ENCODE measurements at regions not wholly inside any gene's neighbourhood (a gene's known extent, or its start where the extent isn't known, plus 50 kb on each side); places are given as distances from the start of the nearest gene placed in this dataset.

DNA sequence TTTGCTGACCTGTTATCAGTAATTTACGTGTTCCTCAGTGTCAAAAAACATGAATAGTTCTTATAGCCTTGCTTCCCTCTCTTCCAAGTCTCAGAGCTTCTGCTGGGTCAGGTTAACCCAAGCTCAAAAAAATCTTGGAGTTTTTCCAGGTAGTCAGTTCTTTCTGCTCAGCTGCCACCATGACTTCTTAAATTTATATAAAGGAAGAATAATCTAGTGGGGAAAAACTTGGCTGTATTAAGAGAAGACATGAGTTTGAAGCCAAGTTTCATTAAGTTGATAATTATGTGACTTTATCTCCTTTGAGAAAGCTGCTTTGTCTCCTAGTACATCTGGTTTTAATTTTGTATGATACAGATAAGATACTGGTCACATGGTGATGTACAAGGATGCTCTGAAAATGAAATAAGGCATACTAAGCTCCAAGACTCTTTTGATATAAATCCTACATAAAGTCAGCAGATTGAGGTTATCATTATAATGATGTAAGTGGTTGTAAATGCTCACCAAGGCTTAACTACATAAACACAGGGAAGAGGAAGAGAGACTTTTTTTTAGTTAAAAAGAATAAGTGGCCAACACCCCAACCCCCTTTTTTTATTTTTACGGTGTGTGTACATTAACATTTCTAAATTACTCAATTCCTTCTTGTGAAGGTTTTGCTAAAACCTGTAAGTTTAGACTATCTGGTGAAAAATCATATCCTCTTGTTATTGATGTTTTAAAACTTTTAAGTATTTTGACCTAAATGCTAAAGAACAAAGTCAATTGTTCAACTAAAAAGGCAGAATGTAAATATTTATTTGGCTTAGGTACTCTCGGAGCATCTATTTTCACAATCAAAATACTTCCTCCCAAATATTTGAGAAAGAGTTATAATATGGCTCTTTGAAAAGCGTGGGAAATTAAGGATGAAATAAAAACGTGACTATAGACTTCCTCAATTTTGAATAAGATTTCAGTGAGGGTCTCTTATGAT is 84.1 kb upstream of the SLC38A2 start:
- intact Hi-C loops (cut with micrococcal nuclease): loop anchor here (5.0 to 10.0 kb wide), 5 partner anchors 54 to 469 kb away; partner anchors contain the start of gene SLC38A1

DNA sequence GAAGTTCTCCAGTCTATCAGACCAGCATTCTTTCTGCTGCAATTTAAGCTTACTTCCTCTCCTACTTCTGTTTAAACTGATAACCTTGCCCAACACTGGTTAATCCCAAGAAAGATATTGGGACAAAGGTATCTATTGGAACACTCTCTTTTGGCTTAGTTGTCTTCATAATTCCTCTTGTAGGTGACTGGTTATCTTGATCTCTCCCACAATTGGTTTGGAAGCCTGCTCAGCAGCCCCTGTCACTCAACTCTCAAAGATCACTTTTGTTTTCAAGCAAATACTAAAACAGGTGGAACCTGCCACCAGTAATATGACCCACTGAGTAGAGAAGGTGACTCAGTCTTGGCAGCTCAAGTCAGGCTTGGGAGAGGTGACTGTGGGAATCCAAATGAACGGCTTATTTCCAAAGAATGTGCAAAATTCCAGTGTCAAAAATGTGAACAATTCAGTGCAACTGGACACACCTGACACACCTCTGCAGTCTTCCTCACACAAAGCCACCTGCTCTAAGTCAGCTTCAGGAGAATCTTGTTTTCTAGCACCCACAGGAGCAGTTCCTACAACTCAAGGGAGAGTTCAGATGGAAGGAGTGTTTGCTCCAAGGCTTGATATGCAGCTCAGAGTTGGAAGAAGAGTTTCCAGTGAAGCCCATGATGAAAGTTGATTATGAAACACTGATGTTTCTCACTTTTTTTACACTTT is 83.2 kb upstream of the SLC38A2 start:
- intact Hi-C loops (cut with micrococcal nuclease): loop anchor here (1.0 to 10.0 kb wide), 6 partner anchors 53 to 468 kb away; partner anchors contain the start of gene SLC38A1

- intact Hi-C loops (cut with micrococcal nuclease): loop anchor here (1.0 to 10.0 kb wide), 6 partner anchors 53 to 468 kb away; partner anchors contain the start of gene SLC38A1
Observed at GRCh38 chr12:46454981-46455380, 82.4 kb upstream of the SLC38A2 start.

DNA sequence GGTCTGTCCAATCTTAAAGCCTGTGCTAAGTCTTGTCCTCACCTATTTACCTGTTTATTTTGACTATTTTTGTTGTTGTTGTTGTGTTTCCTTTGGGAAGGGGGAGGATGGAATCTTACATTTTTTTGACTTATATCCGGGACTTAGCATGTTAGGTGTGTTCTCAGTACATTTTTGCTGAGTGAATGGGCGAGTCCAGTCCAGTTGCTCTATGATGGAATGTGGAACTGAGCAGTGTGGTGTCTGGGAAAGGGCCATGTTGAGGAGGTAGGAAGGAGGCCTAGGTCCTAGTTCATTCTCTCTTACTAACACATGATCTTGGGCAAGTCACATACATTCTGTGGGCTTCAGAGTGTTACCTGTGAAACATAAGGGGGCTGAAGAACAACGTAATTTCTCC is 80.9 kb upstream of the SLC38A2 start:
- intact Hi-C loops (cut with micrococcal nuclease): loop anchor here (10.0 kb wide), 1 partner anchor 299 kb away; no protein-coding TSS in a partner anchor

DNA sequence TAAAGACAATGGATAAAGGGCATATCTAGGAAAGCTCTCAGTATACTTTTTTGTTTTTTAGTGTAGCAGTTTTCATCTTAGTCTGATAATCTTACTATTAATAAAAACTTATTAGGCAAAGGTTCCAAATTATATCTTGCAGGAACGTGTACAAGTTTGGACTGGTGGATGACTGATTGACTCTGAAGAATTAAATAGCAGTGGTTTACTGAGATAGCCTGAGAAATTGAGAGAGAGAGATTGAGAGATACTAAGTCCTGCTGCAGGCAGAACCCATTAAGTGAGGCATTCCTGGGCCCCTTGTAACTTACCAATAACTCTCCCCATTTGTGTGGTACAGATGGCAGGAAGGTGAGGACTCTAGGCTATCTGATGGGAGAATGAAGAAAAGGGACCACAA is 80.2 kb upstream of the SLC38A2 start:
- intact Hi-C loops (cut with micrococcal nuclease): loop anchor here (10.0 kb wide), 1 partner anchor 298 kb away; no protein-coding TSS in a partner anchor

DNA sequence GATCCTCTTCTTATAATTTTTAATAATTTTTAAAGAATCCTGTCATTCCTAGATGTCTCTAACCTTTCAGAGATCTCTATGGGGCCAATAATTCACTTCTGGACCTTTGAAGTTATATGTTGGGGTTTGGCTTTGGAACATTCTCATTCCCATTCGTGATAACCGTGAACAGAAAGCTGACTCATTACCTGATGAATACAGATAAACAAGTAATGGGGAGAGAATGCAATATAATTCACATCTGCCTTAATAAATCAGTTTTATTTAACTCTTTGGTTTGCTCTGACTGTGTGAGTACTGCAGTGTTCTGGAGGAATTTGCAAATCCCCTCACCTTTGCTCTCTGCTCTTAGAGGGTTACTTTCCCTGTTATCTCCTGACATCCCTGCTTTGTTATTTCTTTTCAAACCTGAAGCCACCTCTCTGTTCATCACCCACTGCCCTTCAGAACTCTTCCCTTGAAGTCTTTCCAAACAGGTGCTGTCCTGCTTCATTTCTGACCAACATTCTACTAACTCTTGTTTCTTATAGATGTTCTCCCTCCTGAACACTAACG is 79.6 kb upstream of the SLC38A2 start:
- intact Hi-C loops (cut with micrococcal nuclease): loop anchor here (10.0 kb wide), 1 partner anchor 297 kb away; no protein-coding TSS in a partner anchor

- intact Hi-C loops (cut with micrococcal nuclease): loop anchor here (10.0 kb wide), 1 partner anchor 297 kb away; no protein-coding TSS in a partner anchor
Observed at GRCh38 chr12:46451276-46452021, 78.9 kb upstream of the SLC38A2 start.

DNA sequence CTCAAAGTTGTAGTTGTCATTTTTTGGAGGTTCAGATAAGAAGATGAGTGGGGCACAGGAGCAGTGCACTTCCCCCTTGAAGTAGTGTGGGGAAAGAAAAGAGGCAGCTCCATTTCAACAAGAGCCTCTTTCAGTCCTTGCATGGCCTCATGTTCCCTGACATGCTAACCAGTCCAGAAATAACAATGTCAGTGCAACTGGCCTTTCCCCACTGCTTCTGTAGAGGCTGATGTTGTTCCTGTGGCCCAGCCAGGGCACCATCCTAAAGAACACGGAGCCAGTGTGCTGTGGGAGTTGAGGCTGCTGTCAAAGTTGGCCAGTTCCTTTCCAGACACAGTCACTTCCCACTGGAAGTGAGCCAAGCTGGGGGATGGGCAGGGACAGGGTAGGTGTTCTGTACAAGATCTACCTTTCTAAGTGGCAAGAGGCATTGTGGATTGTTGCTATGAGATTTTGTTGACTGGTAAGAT is 77.7 kb upstream of the SLC38A2 start:
- intact Hi-C loops (cut with micrococcal nuclease): loop anchor here (10.0 kb wide), 1 partner anchor 296 kb away; no protein-coding TSS in a partner anchor

DNA sequence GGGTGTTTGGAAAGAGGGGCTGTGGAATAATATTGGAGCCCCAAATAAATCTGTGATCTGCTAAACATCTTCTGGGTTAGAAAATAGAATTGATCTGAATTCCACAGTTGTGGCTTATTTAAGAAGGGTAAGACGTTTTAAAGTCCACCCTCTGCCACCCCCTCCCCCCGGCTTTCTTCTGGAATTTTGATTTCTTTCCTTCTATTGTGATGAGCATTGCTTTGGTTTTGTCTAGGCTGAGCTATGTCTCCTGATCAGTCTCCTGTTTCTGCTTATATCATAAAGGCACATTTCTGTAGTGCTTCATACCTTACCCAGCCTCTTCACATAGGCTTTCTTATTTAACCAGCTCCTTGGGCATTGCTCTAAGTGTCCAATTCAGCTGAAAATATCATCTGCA is 77.3 kb upstream of the SLC38A2 start:
- intact Hi-C loops (cut with micrococcal nuclease): loop anchor here (10.0 kb wide), 1 partner anchor 295 kb away; no protein-coding TSS in a partner anchor

- intact Hi-C loops (cut with micrococcal nuclease): no loop called here
Observed at GRCh38 chr12:46449316-46449715, 76.7 kb upstream of the SLC38A2 start.

DNA sequence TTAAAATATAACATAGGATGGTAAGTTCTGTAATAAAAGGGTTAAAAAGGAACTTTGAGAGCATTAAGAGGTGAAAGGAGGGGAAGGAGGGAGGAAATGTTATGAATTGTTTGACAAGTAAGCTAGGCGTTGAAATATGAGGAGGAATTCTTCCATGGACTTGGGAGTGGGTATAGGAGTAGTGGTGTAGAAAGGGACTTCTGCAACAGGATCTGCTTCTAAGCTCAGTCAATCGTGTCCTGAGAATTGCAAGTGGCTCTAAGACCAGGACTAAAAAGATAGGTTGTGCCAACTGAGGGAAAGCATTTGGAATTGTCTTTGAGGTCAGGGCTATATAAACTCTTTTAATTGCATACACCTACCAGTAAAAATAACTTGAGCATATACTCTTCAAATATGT is 74.1 kb upstream of the SLC38A2 start:
- intact Hi-C loops (cut with micrococcal nuclease): no loop called here

GRCh38 chr12:46445551-46446235 is 73.1 kb upstream of the SLC38A2 start:
- intact Hi-C loops (cut with micrococcal nuclease): no loop called here

GRCh38 chr12:46445093-46445492 is 72.5 kb upstream of the SLC38A2 start:
- intact Hi-C loops (cut with micrococcal nuclease): no loop called here

DNA sequence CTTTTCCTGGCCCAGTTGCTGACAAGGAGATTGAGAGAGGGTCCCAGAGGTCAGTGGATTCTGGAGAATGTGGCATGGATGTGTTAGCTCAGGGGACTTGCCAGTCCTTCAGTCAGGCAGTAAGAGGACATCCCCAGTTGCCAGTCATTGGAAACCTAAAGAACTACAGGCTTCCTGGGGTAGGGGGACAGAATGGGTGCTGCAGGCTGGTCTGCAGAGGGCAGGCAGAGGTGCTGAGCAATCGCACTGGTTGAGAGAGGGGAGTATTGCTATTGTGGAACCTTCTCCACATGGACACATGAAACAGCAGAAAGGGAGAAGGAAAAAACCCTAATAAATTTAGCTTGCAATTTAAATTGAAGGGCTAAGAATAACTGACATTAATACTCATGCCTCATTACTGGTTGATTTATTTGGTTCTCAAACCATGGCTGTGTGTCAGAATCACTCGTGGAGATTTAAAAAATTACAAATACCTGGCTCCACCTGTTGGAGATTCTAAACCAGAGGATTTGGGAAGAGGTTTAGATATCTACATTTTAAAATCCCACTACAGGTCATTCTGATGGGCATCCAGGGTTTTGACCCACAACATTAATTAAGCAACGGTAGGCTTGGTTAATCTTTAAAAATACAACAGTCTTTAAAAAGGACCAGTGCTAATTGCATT is 71.2 kb upstream of the SLC38A2 start:
- intact Hi-C loops (cut with micrococcal nuclease): no loop called here

- intact Hi-C loops (cut with micrococcal nuclease): no loop called here
Observed at GRCh38 chr12:46442738-46443137, 70.2 kb upstream of the SLC38A2 start.

DNA sequence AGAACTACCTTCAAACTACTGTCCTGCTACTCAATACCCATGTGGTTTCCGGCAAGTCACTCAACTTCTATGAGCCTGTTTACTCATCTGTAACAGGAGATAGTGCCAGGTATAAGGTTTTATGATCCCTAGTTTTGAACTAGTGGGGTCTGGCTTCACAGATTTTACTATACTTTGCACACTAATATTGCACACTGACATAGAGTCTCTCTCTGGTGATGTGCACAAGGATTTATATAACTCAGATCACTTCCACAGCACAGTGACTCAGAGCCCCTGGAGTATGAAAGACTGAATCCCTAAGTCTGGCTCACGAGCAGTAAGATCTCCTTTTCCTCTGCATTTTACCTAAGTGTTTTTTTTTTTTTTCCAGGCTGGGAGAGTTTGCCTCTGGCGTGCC is 69.7 kb upstream of the SLC38A2 start:
- intact Hi-C loops (cut with micrococcal nuclease): no loop called here

GRCh38 chr12:46439793-46440511 is 67.4 kb upstream of the SLC38A2 start:
- intact Hi-C loops (cut with micrococcal nuclease): no loop called here

- intact Hi-C loops (cut with micrococcal nuclease): no loop called here
Observed at GRCh38 chr12:46438719-46439319, 66.2 kb upstream of the SLC38A2 start.

Measured in T-helper 2 cell treated with Interferon-gamma antibody and Interleukin-4, amounts not matched to agents 100 ng/mL and 5 ng/mL, for 36 hours (primary cell).